Suprapubic skin (tissue), 4 donors: ENCODE measurements at regions not wholly inside any gene's neighbourhood (a gene's known extent, or its start where the extent isn't known, plus 50 kb on each side); places are given as distances from the start of the nearest gene placed in this dataset.
"Not testable (repeated sequence)": the region's sequence is repeated elsewhere in the genome, so short reads cannot be mapped to it uniquely, and the experiment has no call there.

Experiments used
- DNase-seq, 2 donors: peaks; one replicate each; pipeline ENCODE4 v3.0.0-alpha.2; 2019; ENCODE audit warnings: low spot score in 2 of 2
- H3K27ac ChIP-seq: fragments of 200-600 bp; sonication (generic); one replicate; pipeline ENCODE4 v1.5.1; 2019
- H3K27me3 ChIP-seq: fragments of 200-600 bp; sonication (generic); one replicate; pipeline ENCODE4 v1.5.1; 2019
- H3K36me3 ChIP-seq: fragments of 200-600 bp; sonication (generic); one replicate; pipeline ENCODE4 v1.5.1; 2019
- H3K4me1 ChIP-seq: fragments of 200-600 bp; sonication (generic); one replicate; pipeline ENCODE4 v1.5.1; 2019
- H3K4me3 ChIP-seq: fragments of 200-600 bp; sonication (generic); one replicate; pipeline ENCODE4 v1.5.1; 2019; ENCODE audit warnings: mild to moderate bottlenecking
- H3K9me3 ChIP-seq: fragments of 200-600 bp; sonication (generic); one replicate; pipeline ENCODE4 v1.5.1; 2019
- EP300 ChIP-seq: sonication (generic); formaldehyde crosslinking; IDR thresholded peaks from one replicate; pipeline ENCODE4 v1.6.1; 2017; ENCODE audit warnings: antibody characterized with exemption
- POLR2A ChIP-seq, 2 donors: fragments of 450-650 bp; IDR thresholded peaks; one replicate each; pipeline ENCODE4 v1.6.1; 2017; ENCODE audit warnings: antibody characterized with exemption in 2 of 2, mild to moderate bottlenecking in 2 of 2, moderate library complexity in 2 of 2
- POLR2AphosphoS5 ChIP-seq, 3 donors: sonication (generic); formaldehyde crosslinking; IDR thresholded peaks; one replicate each; pipeline ENCODE4 v1.6.1; 2017; ENCODE audit warnings: antibody characterized with exemption in 3 of 3
- WGBS: methylation state at CpG from one replicate; pipeline ENCODE4 v1.1.5; 2018; 5-methylcytosine and 5-hydroxymethylcytosine counted together
- TF ChIP-seq, protein P1 (sequence below), 2 donors: fragments of 200-600 bp in 1 of 2; fragments of 450-650 bp in 1 of 2; sonication (generic) in 1 of 2; IDR thresholded peaks; one replicate each; pipeline ENCODE4 v1.5.1; 2016 to 2019; ENCODE audit warnings: antibody characterized with exemption in 2 of 2, mild to moderate bottlenecking in 1 of 2, moderate library complexity in 1 of 2

DNA sequence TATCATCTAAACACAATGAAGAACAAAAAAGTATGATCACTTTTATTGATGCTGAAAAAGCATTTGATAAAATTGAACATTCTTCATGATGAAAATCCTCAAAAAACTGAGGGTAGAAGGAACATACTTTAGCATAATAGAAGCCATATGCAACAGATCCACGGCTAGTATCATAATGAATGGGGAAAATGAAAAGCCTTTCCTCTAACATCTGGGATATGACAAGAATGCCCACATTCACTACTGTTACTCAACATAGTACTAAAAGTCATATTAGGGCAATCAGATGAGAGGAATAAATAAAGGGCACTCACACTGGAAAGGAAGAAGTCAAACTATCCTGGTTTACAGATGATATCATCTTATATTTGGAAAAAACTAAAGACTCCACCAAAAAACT is 256.6 kb downstream of the RFPL4B start:
- TF ChIP-seq, protein P1, sequence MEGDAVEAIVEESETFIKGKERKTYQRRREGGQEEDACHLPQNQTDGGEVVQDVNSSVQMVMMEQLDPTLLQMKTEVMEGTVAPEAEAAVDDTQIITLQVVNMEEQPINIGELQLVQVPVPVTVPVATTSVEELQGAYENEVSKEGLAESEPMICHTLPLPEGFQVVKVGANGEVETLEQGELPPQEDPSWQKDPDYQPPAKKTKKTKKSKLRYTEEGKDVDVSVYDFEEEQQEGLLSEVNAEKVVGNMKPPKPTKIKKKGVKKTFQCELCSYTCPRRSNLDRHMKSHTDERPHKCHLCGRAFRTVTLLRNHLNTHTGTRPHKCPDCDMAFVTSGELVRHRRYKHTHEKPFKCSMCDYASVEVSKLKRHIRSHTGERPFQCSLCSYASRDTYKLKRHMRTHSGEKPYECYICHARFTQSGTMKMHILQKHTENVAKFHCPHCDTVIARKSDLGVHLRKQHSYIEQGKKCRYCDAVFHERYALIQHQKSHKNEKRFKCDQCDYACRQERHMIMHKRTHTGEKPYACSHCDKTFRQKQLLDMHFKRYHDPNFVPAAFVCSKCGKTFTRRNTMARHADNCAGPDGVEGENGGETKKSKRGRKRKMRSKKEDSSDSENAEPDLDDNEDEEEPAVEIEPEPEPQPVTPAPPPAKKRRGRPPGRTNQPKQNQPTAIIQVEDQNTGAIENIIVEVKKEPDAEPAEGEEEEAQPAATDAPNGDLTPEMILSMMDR (IDR thresholded peaks at IDR 0.05), result no peak
- TF ChIP-seq POLR2AphosphoS5 (IDR thresholded peaks at IDR 0.05) (no peak), POLR2A (IDR thresholded peaks at IDR 0.05) (no peak)
- Histone ChIP-seq H3K4me3 (no peak overlapping the region), H3K9me3 (no peaks in the 10 kb centered on the region), H3K27me3 (no peaks in the 10 kb centered on the region), H3K27ac (no peak overlapping the region), H3K4me1 (peaks cover 6% of the 10 kb centered on the region), H3K36me3 (no peaks in the 10 kb centered on the region)
- WGBS, result 65% methylated on average over 1 of the region's 1 CpG
- DNase-seq, result no peak

- TF ChIP-seq POLR2A (IDR thresholded peaks at IDR 0.05), result no peak
- no peak for TF ChIP-seq EP300
- TF ChIP-seq POLR2AphosphoS5 (IDR thresholded peaks at IDR 0.05), result no peak
- TF ChIP-seq, protein P1 (IDR thresholded peaks at IDR 0.05), result no peak
- H3K36me3 ChIP-seq, result no peaks in the 10 kb centered on the region
- no peak for DNase-seq
- H3K4me3 ChIP-seq, result no peak overlapping the region
- WGBS, result 30% methylated on average over 3 of the region's 3 CpGs
- H3K27me3 ChIP-seq, result no peaks in the 10 kb centered on the region
- H3K27ac ChIP-seq, result no peak overlapping the region
- H3K4me1 ChIP-seq, result peaks cover 6% of the 10 kb centered on the region
- H3K9me3 ChIP-seq, result peaks cover 4% of the 10 kb centered on the region
These were observed 259.7 kb downstream of the RFPL4B start for GRCh38 chr6:112606656-112607435.

- H3K4me1 ChIP-seq, H3K9me3 ChIP-seq, H3K36me3 ChIP-seq, H3K27ac ChIP-seq, DNase-seq, H3K4me3 ChIP-seq, H3K27me3 ChIP-seq: not testable (repeated sequence)
- 100% methylated on average over 1 of the region's 1 CpG for WGBS
These were observed 261.8 kb downstream of the RFPL4B start for GRCh38 chr6:112608925-112609324.

DNA sequence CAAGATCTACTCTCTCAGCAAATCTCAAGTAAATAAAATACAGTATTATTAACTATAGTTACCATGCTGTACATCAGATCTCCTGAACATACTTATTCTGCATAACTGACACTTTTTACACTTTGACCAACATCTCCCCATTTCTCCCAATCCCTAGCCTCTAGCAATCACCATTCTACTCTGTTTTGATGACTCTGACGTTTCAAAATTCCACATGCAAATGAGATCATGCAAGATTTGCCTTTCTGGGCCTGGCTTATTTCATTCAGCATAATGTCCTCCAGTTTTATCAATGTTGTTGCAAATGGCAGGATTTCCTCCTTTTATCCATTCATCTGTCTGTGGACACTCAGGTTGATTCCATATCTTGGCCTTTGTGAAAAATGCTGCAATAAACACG is 266.3 kb downstream of the RFPL4B start:
- no peak for TF ChIP-seq EP300
- TF ChIP-seq POLR2AphosphoS5 (IDR thresholded peaks at IDR 0.05), result no peak
- no peak for TF ChIP-seq POLR2A (IDR thresholded peaks at IDR 0.05)
- TF ChIP-seq, protein P1 (IDR thresholded peaks at IDR 0.05), result no peak
- Histone ChIP-seq H3K9me3 (peaks cover 4% of the 10 kb centered on the region), H3K27ac (no peak overlapping the region), H3K36me3 (no peaks in the 10 kb centered on the region), H3K27me3 (no peaks in the 10 kb centered on the region), H3K4me3 (no peak overlapping the region), H3K4me1 (no peaks in the 10 kb centered on the region)
- 54% methylated on average over 2 of the region's 2 CpGs for WGBS
- DNase-seq, result no peak

- H3K4me3 ChIP-seq, result no peak overlapping the region
- WGBS, result 66% methylated on average over 3 of the region's 3 CpGs
- H3K4me1 ChIP-seq, result no peaks in the 10 kb centered on the region
- no peak overlapping the region for H3K27ac ChIP-seq
- H3K9me3 ChIP-seq, result no peaks in the 10 kb centered on the region
- no peaks in the 10 kb centered on the region for H3K27me3 ChIP-seq
- TF ChIP-seq POLR2A (IDR thresholded peaks at IDR 0.05) (no peak), EP300 (no peak), POLR2AphosphoS5 (IDR thresholded peaks at IDR 0.05) (no peak)
- TF ChIP-seq, protein P1 (IDR thresholded peaks at IDR 0.05), result no peak
- no peak for DNase-seq
- H3K36me3 ChIP-seq, result no peaks in the 10 kb centered on the region
These were observed 271.7 kb downstream of the RFPL4B start for GRCh38 chr6:112618849-112619248.
